KBM-7 (cell line): ENCODE measurements at regions not wholly inside any gene's neighbourhood (a gene's known extent, or its start where the extent isn't known, plus 50 kb on each side); places are given as distances from the start of the nearest gene placed in this dataset.
A peak's percentile ranks its signal among the peaks of the same experiment; 100 is the strongest.

Experiments used
- DNase-seq: peaks from one replicate; pipeline ENCODE4 v3.0.0-alpha.2; 2015
- in situ Hi-C: fragments of 300-500 bp; cut with MboI; formaldehyde crosslinking; loops from 2 replicates; pipeline ENCODE4 v1.14.3; 2020; ENCODE audit warnings: low sequenced_read_pairs, low pct_unique_long_range_greater_than_20kb, mixed read lengths

GRCh38 chr20:21601799-21602198 lies 87.9 kb upstream of the NKX2-2 start:
- no peak for DNase-seq
- in situ Hi-C loops: loop anchor here (25.0 kb wide), 1 partner anchor 364 kb away; no protein-coding TSS in a partner anchor

GRCh38 chr20:21586682-21587081 lies 72.8 kb upstream of the NKX2-2 start:
- no peak for DNase-seq
- in situ Hi-C loops: loop anchor here (25.0 kb wide), 1 partner anchor 524 kb away; no protein-coding TSS in a partner anchor

GRCh38 chr20:21583486-21584168 lies 69.8 kb upstream of the NKX2-2 start:
- no peak for DNase-seq
- in situ Hi-C loops: loop anchor here (25.0 kb wide), 1 partner anchor 521 kb away; no protein-coding TSS in a partner anchor

DNA sequence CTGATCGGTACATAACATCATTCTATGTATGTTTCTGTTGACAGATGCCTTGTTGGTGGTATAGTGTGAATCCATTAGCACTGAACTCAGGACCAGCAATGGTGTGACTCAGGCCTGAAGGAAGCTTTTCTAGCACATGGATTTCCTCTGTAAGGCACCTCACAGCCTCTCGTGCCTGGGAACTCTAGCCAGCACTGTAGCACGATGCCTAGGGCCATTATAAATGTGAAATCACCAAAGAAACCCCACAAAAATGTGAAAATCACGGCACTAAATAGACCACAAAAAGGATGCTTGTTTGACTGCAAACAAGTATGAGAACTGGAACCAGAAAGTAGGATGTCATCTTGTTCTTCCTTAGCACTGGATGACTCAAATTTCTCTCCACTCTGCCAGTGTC lies 63.7 kb upstream of the NKX2-2 start:
- DNase-seq: no peak
- in situ Hi-C loops: loop anchor here (25.0 kb wide), 1 partner anchor 515 kb away; no protein-coding TSS in a partner anchor

DNA sequence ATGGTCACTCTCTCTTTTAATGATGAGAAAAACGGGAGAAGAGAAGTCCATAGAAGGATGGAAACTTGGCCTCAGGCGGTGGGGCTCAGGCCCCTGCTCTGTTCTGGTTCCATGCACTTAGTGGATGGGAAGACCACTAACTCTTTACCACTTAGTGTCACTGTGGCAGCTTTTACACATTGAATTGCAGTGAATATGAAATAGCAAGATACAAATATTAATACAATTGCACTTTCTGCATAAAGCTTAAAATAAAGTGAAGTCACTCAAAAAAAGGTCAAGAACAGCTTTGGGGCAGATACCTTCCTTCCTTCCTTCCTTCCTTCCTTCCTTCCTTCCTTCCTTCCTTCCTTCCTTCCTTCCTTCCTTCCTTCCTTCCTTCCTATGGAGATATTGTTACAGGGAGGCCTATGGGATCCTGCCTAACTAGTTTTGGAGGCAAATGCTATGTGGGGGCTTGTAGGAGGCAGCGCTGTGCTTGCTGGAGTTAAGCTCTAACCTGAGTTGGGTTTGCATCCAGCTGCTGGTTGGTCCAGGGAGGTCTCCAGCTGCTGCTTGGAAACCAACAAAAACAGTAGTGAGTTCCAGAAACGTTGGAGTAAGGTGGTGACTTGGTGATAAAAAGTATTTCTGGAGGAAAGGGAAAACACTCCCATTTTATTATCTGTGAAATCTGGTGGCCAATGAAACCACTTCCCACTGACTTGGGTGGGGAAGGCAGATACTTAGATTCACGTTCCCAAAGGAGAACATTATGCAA lies 62.3 kb upstream of the NKX2-2 start:
- no peak for DNase-seq
- in situ Hi-C loops: loop anchor here (25.0 kb wide), 1 partner anchor 514 kb away; no protein-coding TSS in a partner anchor

- in situ Hi-C loops: loop anchor here (25.0 kb wide), 1 partner anchor 513 kb away; no protein-coding TSS in a partner anchor
- no peak for DNase-seq
These were observed 61.3 kb upstream of the NKX2-2 start for GRCh38 chr20:21575167-21575566.

GRCh38 chr20:21574443-21574842 lies 60.6 kb upstream of the NKX2-2 start:
- in situ Hi-C loops: no loop called here

DNA sequence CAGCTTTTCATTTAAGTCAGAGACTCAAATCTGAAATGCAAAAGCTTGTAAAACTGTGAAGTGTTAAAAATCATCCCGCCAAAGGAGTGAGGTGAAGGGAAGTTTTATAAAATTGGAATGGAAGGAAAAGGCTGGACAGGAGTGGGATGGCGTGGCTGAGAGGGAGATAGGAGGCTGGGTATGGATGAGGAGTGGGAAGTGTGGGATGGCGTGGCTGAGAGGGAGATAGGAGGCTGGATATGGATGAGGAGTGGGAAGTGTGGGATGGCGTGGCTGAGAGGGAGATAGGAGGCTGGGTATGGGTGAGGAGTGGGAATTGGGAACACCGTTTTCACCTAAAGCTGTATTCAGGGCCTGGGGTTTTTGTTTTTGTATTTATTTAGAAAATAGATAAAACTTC lies 59.4 kb upstream of the NKX2-2 start:
- no peak for DNase-seq
- in situ Hi-C loops: no loop called here

More at GRCh38 chr20:21574443-21574842, 60.6 kb upstream of the NKX2-2 start:
- DNase-seq: no peak

GRCh38 chr20:21571841-21572690 lies 58.2 kb upstream of the NKX2-2 start:
- DNase-seq: peak; percentile 37
- in situ Hi-C loops: no loop called here

- in situ Hi-C loops: no loop called here
- no peak for DNase-seq
These were observed 56.6 kb upstream of the NKX2-2 start for GRCh38 chr20:21570285-21570992.

DNA sequence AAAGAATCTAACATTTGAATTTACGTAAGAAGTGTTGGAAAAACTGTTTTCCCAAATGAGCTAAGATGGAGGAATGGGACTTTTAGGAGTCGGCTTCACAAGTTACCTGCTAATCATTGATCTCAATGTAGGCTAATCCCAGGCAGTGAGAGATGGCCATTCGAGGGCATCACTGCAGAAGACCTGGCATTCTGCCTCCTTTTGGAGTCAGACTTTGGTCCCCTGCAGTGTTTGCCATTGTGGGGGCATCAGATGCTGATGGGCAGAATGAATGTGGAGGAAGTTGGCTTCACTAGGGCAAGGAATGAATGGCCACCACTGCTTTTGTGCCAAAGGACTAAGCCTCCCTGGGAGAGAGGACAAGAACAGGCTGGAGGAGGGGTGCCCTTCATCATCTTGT lies 55.7 kb upstream of the NKX2-2 start:
- in situ Hi-C loops: no loop called here
- no peak for DNase-seq

GRCh38 chr20:21564127-21564773 lies 50.4 kb upstream of the NKX2-2 start:
- no peak for DNase-seq
- in situ Hi-C loops: no loop called here
